ENCODE measurements at regions not wholly inside any gene's neighbourhood (a gene's known extent, or its start where the extent isn't known, plus 50 kb on each side); places are given as distances from the start of the nearest gene placed in this dataset.

- WGBS: 64% methylated on average over 3 of the region's 3 CpGs
- Histone ChIP-seq H3K4me1 (no peaks in the 10 kb centered on the region), H3K36me3 (no peaks in the 10 kb centered on the region), H3K27me3 (no peaks in the 10 kb centered on the region), H3K27ac (no peak overlapping the region), H3K4me3 (no peak overlapping the region), H3K9me3 (no peaks in the 10 kb centered on the region)
- DNase-seq (ENCODE audit: low spot score in 2 of 2): no peak
- no peak for TF ChIP-seq POLR2AphosphoS5 (IDR thresholded peaks at IDR 0.05)
- no peak for TF ChIP-seq CTCF (IDR thresholded peaks at IDR 0.05)
- no peak for TF ChIP-seq EP300 (IDR thresholded peaks at IDR 0.05)
- TF ChIP-seq POLR2A (IDR thresholded peaks at IDR 0.05): no peak
Measured at GRCh38 chr6:156628805-156629204, 148.4 kb upstream of the ARID1B start.

- Histone ChIP-seq H3K27ac (no peak overlapping the region), H3K27me3 (no peaks in the 10 kb centered on the region), H3K4me1 (no peaks in the 10 kb centered on the region), H3K4me3 (no peak overlapping the region), H3K36me3 (no peaks in the 10 kb centered on the region), H3K9me3 (no peaks in the 10 kb centered on the region)
- TF ChIP-seq CTCF (IDR thresholded peaks at IDR 0.05): no peak
- TF ChIP-seq POLR2AphosphoS5 (IDR thresholded peaks at IDR 0.05): no peak
- 83% methylated on average over 1 of the region's 1 CpG for WGBS
- DNase-seq (ENCODE audit: low spot score in 2 of 2): no peak
Measured at GRCh38 chr6:156627524-156627923, 149.7 kb upstream of the ARID1B start.

DNA sequence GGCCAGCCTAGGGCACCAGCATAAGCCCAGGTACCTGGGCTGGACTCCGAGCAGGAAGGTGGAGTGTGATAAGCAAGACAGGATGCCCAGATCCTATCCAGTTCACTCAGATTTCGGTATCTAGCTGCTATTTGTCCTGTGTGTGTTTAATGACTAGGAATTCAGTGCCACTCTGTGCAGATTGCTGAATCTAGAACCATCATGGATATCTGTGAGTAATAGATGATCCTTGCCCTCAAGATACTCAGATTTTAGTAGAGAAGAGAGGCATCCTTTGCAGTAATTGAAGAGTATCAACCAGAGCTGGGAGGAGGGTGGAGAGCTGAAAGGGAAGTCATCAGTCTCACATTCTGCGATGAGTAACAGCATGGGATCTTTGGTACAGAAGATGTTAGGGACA is 155.0 kb upstream of the ARID1B start:
- no peak for DNase-seq (ENCODE audit: low spot score in 2 of 2)
- no peak overlapping the region for H3K27ac ChIP-seq
- H3K36me3 ChIP-seq: no peaks in the 10 kb centered on the region
- H3K27me3 ChIP-seq: no peaks in the 10 kb centered on the region
- WGBS: 85% methylated on average over 3 of the region's 3 CpGs
- no peaks in the 10 kb centered on the region for H3K9me3 ChIP-seq
- no peaks in the 10 kb centered on the region for H3K4me1 ChIP-seq
- TF ChIP-seq POLR2AphosphoS5 (IDR thresholded peaks at IDR 0.05) (no peak), EP300 (IDR thresholded peaks at IDR 0.05) (no peak), POLR2A (IDR thresholded peaks at IDR 0.05) (no peak), CTCF (IDR thresholded peaks at IDR 0.05) (no peak)
- no peak overlapping the region for H3K4me3 ChIP-seq

GRCh38 chr6:156620331-156620730 is 156.8 kb upstream of the ARID1B start:
- H3K4me3 ChIP-seq: no peak overlapping the region
- no peaks in the 10 kb centered on the region for H3K9me3 ChIP-seq
- H3K4me1 ChIP-seq: no peaks in the 10 kb centered on the region
- no peak for DNase-seq (ENCODE audit: low spot score in 2 of 2)
- no peak for TF ChIP-seq CTCF (IDR thresholded peaks at IDR 0.05)
- no peak for TF ChIP-seq POLR2A (IDR thresholded peaks at IDR 0.05)
- TF ChIP-seq POLR2AphosphoS5 (IDR thresholded peaks at IDR 0.05): no peak
- TF ChIP-seq EP300 (IDR thresholded peaks at IDR 0.05): no peak
- H3K27ac ChIP-seq: no peak overlapping the region
- no peaks in the 10 kb centered on the region for H3K27me3 ChIP-seq
- H3K36me3 ChIP-seq: no peaks in the 10 kb centered on the region
- WGBS: 95% methylated on average over 4 of the region's 4 CpGs

DNA sequence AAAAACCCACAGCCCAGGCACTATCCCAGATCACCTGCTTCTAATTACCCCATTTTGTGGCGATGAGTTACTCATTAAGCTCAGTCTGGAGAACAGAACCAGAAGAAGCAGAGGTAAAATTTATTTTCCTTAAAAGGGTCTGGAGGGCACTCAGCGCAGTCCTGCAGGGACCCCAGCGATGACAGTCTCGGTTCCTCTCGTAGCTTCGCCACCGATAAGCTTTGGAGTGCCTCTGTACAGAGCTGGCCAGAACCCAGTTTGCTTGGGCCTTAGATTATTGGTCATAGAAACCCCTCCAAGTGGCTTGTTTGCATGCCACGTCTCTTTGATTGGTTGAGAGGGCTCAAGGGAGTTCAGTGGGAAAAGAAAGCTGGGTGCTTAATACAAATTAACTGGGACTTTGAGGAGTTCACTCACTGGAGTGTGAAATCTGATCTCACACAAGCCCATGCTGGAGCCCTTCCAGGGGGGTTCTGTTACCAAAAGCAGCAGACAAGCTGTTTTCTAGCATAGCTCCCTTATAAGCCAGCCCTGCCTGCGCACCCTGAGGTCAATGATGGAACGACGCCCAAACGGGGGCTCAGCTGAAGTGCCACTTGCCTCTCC is 158.5 kb upstream of the ARID1B start:
- Histone ChIP-seq H3K36me3 (no peaks in the 10 kb centered on the region), H3K4me3 (no peak overlapping the region), H3K9me3 (no peaks in the 10 kb centered on the region), H3K4me1 (no peaks in the 10 kb centered on the region), H3K27ac (no peak overlapping the region), H3K27me3 (no peaks in the 10 kb centered on the region)
- TF ChIP-seq POLR2A (IDR thresholded peaks at IDR 0.05): no peak
- TF ChIP-seq EP300 (IDR thresholded peaks at IDR 0.05): no peak
- TF ChIP-seq CTCF (IDR thresholded peaks at IDR 0.05): no peak
- no peak for TF ChIP-seq POLR2AphosphoS5 (IDR thresholded peaks at IDR 0.05)
- no peak for DNase-seq (ENCODE audit: low spot score in 2 of 2)
- WGBS: 53% methylated on average over 12 of the region's 12 CpGs

Measured in suprapubic skin (tissue), 4 donors.